ENCODE measurements at regions not wholly inside any gene's neighbourhood (a gene's known extent, or its start where the extent isn't known, plus 50 kb on each side); places are given as distances from the start of the nearest gene placed in this dataset.

DNA sequence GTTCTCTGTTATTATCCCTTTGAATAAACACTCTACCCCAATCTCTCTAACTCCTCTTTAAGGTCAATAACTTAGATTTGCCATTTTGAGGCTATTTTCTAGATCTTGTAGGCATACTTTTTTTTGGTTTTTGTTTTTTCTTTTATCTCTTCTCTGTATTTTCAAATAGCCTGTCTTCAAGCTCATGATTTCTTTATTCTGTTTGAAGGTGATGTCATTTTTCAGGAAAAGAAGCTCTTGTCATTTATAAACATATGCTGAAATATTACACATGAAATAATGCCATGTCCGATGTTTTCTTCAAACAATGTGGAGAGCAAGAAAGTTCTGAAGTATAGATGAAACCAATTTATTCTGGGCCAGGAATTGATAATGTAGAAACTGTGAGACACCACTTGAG lies 57.5 kb upstream of the CABCOCO1 start:
- ChIA-PET CTCF (ENCODE audit: unreplicated experiment) (no interaction called here), POLR2A (interaction anchor here (0.5 to 0.7 kb wide), 2 partner anchors 12 to 45 kb away, joined by 3 read pairs; no protein-coding TSS in a partner anchor)
- Histone ChIP-seq H3K4me1 (ENCODE audit: insufficient read depth, low read length, poor library complexity, severe bottlenecking) (no peaks in the 10 kb centered on the region), H3K79me2 (ENCODE audit: insufficient read depth, low read depth, low read length) (no peaks in the 10 kb centered on the region), H2AFZ (ENCODE audit: low read length) (no peak overlapping the region), H3K27ac (ENCODE audit: low read depth, low read length, poor library complexity, severe bottlenecking) (no peak overlapping the region), H4K20me1 (ENCODE audit: insufficient read depth, low read length) (no peaks in the 10 kb centered on the region), H3K9me3 (ENCODE audit: low read length) (no peaks in the 10 kb centered on the region), H3K9me2 (ENCODE audit: insufficient read depth, low read length) (no peaks in the 10 kb centered on the region), H3K36me3 (ENCODE audit: insufficient read depth, low read length) (no peaks in the 10 kb centered on the region), H3K4me3 (ENCODE audit: low read depth, low read length, poor library complexity, severe bottlenecking) (no peak overlapping the region), H3K4me2 (ENCODE audit: low read length) (no peak overlapping the region)
- DNase-seq (ENCODE audit: low spot score), result no peak
- no peak for TF ChIP-seq EZH2phosphoT487 (IDR thresholded peaks at IDR 0.05; ENCODE audit: borderline replicate concordance, low read depth, low read length)
- intact Hi-C loops (cut with micrococcal nuclease; ENCODE audit: unreplicated experiment), result no loop called here
- BruUV-seq (replicated peaks), result no TSS peak

DNA sequence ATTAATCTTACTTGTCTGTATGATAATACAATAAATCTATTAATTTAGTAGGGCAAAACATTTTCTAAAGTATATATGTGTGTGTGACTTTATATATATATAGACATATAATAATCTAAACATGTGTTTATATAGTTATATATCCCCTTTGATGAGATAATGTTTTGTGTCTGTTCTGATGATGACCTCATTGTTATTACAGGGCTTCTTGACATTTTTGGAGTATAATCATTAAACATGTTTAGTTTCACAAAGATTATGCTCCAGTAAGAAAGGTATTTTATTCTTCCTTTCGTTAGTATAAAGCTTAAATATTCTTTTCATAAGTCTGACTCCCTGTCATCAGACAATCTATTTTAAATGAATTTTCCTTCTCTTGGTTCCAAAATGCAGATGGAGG lies 62.3 kb upstream of the CABCOCO1 start:
- CTCF ChIA-PET (ENCODE audit: unreplicated experiment), result no interaction called here
- no peaks in the 10 kb centered on the region for H3K4me1 ChIP-seq (ENCODE audit: insufficient read depth, low read length, poor library complexity, severe bottlenecking)
- POLR2A ChIA-PET, result interaction anchor here (0.5 kb wide), 1 partner anchor 1389 kb away, joined by 3 read pairs; no protein-coding TSS in a partner anchor

GRCh38 chr10:61594430-61594829 lies 68.3 kb upstream of the CABCOCO1 start:
- Histone ChIP-seq H3K27ac (ENCODE audit: low read depth, low read length, poor library complexity, severe bottlenecking) (no peak overlapping the region), H3K79me2 (ENCODE audit: insufficient read depth, low read depth, low read length) (no peaks in the 10 kb centered on the region), H2AFZ (ENCODE audit: low read length) (no peak overlapping the region), H3K4me3 (ENCODE audit: low read depth, low read length, poor library complexity, severe bottlenecking) (no peak overlapping the region), H3K9me2 (ENCODE audit: insufficient read depth, low read length) (no peaks in the 10 kb centered on the region), H4K20me1 (ENCODE audit: insufficient read depth, low read length) (no peaks in the 10 kb centered on the region), H3K4me2 (ENCODE audit: low read length) (no peak overlapping the region), H3K9me3 (ENCODE audit: low read length) (no peaks in the 10 kb centered on the region), H3K4me1 (ENCODE audit: insufficient read depth, low read length, poor library complexity, severe bottlenecking) (no peaks in the 10 kb centered on the region), H3K36me3 (ENCODE audit: insufficient read depth, low read length) (no peaks in the 10 kb centered on the region)
- POLR2A ChIA-PET, result no interaction called here
- TF ChIP-seq EZH2phosphoT487 (IDR thresholded peaks at IDR 0.05; ENCODE audit: borderline replicate concordance, low read depth, low read length), result no peak
- no peak for TF ChIP-seq CTCF (conservative IDR thresholded peaks at IDR 0.05; ENCODE audit: low read length)
- intact Hi-C loops (cut with micrococcal nuclease; ENCODE audit: unreplicated experiment), result loop anchor here (10.0 kb wide), 1 partner anchor 780 kb away; no protein-coding TSS in a partner anchor
- BruUV-seq (replicated peaks), result no TSS peak
- DNase-seq (ENCODE audit: low spot score), result no peak
- CTCF ChIA-PET (ENCODE audit: unreplicated experiment), result no interaction called here

More for the DNA sequence above, 62.3 kb upstream of the CABCOCO1 start:
- no peak overlapping the region for H2AFZ ChIP-seq (ENCODE audit: low read length)
- no peak overlapping the region for H3K4me2 ChIP-seq (ENCODE audit: low read length)
- no peak overlapping the region for H3K27ac ChIP-seq (ENCODE audit: low read depth, low read length, poor library complexity, severe bottlenecking)
- no peaks in the 10 kb centered on the region for H3K9me3 ChIP-seq (ENCODE audit: low read length)
- no TSS peak for BruUV-seq (replicated peaks)
- DNase-seq (ENCODE audit: low spot score), result no peak
- H3K4me3 ChIP-seq (ENCODE audit: low read depth, low read length, poor library complexity, severe bottlenecking), result no peak overlapping the region
- intact Hi-C loops (cut with micrococcal nuclease; ENCODE audit: unreplicated experiment), result no loop called here
- H4K20me1 ChIP-seq (ENCODE audit: insufficient read depth, low read length), result no peaks in the 10 kb centered on the region
- TF ChIP-seq EZH2phosphoT487 (IDR thresholded peaks at IDR 0.05; ENCODE audit: borderline replicate concordance, low read depth, low read length) (no peak), CTCF (conservative IDR thresholded peaks at IDR 0.05; ENCODE audit: low read length) (no peak)
- H3K79me2 ChIP-seq (ENCODE audit: insufficient read depth, low read depth, low read length), result no peaks in the 10 kb centered on the region
- H3K36me3 ChIP-seq (ENCODE audit: insufficient read depth, low read length), result no peaks in the 10 kb centered on the region
- no peaks in the 10 kb centered on the region for H3K9me2 ChIP-seq (ENCODE audit: insufficient read depth, low read length)
